ENCODE measurements at regions not wholly inside any gene's neighbourhood (a gene's known extent, or its start where the extent isn't known, plus 50 kb on each side); places are given as distances from the start of the nearest gene placed in this dataset.

DNA sequence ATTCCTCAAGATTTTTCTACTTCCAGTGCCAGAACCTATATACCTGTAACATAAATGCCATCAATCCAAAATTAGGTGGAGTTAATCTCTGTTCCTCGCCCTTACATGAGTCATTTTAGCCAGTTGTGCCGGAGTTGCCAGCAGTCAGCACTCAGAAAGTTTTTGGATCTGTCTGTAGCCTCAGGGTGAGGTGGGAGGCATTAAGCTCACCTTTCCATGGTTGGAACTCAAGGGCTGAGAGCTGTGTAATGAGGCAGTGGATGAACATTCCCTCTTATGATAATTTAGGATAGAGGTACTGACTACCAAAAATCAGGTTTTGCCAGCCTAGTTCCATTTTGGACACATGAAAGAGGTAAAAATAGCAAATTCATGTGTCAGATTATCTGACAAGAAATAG is 1553.1 kb upstream of the ADGRL3 start:
- Histone ChIP-seq H3K9ac (ENCODE audit: low read length) (no peak overlapping the region), H3K4me2 (ENCODE audit: low read length) (no peak overlapping the region), H2AFZ (ENCODE audit: low read length) (no peak overlapping the region), H3K9me3 (ENCODE audit: low read length) (peaks cover 5% of the 10 kb centered on the region; the same call in 1 of the 2 replicates), H3K79me2 (ENCODE audit: low read length) (no peaks in the 10 kb centered on the region), H3K36me3 (ENCODE audit: low read depth, low read length) (no peaks in the 10 kb centered on the region), H3F3A (ENCODE audit: low read length, unreplicated experiment) (no peaks in the 10 kb centered on the region), H3K4me1 (ENCODE audit: insufficient read depth, low read length) (no peaks in the 10 kb centered on the region), H3K9me2 (replicated peaks; ENCODE audit: low read length) (no peaks in the 10 kb centered on the region), H3K27ac (ENCODE audit: low read length) (no peak overlapping the region), H4K20me1 (ENCODE audit: low read length) (no peaks in the 10 kb centered on the region), H3K4me3 (ENCODE audit: low read length) (no peak overlapping the region), H3K27me3 (ENCODE audit: low read length) (no peaks in the 10 kb centered on the region)
- ChIA-PET POLR2A (ENCODE audit: unreplicated experiment) (no interaction called here), CTCF (no interaction called here)
- TF ChIP-seq, protein P1, sequence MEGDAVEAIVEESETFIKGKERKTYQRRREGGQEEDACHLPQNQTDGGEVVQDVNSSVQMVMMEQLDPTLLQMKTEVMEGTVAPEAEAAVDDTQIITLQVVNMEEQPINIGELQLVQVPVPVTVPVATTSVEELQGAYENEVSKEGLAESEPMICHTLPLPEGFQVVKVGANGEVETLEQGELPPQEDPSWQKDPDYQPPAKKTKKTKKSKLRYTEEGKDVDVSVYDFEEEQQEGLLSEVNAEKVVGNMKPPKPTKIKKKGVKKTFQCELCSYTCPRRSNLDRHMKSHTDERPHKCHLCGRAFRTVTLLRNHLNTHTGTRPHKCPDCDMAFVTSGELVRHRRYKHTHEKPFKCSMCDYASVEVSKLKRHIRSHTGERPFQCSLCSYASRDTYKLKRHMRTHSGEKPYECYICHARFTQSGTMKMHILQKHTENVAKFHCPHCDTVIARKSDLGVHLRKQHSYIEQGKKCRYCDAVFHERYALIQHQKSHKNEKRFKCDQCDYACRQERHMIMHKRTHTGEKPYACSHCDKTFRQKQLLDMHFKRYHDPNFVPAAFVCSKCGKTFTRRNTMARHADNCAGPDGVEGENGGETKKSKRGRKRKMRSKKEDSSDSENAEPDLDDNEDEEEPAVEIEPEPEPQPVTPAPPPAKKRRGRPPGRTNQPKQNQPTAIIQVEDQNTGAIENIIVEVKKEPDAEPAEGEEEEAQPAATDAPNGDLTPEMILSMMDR (conservative IDR thresholded peaks at IDR 0.05; ENCODE audit: low read depth, low read length), result no peak
- TF ChIP-seq EZH2 (IDR thresholded peaks at IDR 0.05; ENCODE audit: low read length, unreplicated experiment) (no peak), EZH2phosphoT487 (IDR thresholded peaks at IDR 0.05; ENCODE audit: borderline replicate concordance, low read length) (no peak)
- BruUV-seq (replicated peaks), result no TSS peak
- no peak for ATAC-seq
- DNase-seq, result peak; percentile 9
- intact Hi-C loops (cut with micrococcal nuclease), result no loop called here

DNA sequence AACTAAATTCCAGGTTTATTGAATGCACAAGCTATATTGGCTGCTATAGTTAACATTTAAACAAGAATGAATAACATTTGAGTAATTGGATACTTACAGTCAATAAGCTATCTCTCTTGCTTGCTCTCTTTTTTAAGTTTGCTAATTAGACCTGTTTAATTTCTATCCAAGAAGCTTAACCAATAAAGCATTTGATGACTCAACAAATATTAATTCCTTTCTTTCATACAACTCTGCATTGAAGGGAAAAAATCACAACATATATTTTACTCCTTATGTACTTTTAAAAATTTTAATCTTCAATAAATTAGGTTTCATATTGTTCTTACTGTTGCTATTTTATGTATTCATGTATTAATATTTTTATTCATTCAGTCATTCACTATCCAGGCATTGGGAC is 1552.6 kb upstream of the ADGRL3 start:
- Histone ChIP-seq H3K79me2 (ENCODE audit: low read length) (no peaks in the 10 kb centered on the region), H3K36me3 (ENCODE audit: low read depth, low read length) (no peaks in the 10 kb centered on the region), H3F3A (ENCODE audit: low read length, unreplicated experiment) (no peaks in the 10 kb centered on the region), H3K27me3 (ENCODE audit: low read length) (no peaks in the 10 kb centered on the region), H3K9ac (ENCODE audit: low read length) (no peak overlapping the region), H3K9me3 (ENCODE audit: low read length) (peaks cover 5% of the 10 kb centered on the region; the same call in 1 of the 2 replicates), H3K27ac (ENCODE audit: low read length) (no peak overlapping the region), H3K4me2 (ENCODE audit: low read length) (no peak overlapping the region), H3K4me1 (ENCODE audit: insufficient read depth, low read length) (no peaks in the 10 kb centered on the region), H3K9me2 (replicated peaks; ENCODE audit: low read length) (no peaks in the 10 kb centered on the region), H4K20me1 (ENCODE audit: low read length) (no peaks in the 10 kb centered on the region), H3K4me3 (ENCODE audit: low read length) (no peak overlapping the region), H2AFZ (ENCODE audit: low read length) (no peak overlapping the region)
- intact Hi-C loops (cut with micrococcal nuclease), result no loop called here
- no peak for ATAC-seq
- ChIA-PET CTCF (no interaction called here), POLR2A (ENCODE audit: unreplicated experiment) (no interaction called here)
- no peak for DNase-seq
- no peak for TF ChIP-seq EZH2 (IDR thresholded peaks at IDR 0.05; ENCODE audit: low read length, unreplicated experiment)
- TF ChIP-seq EZH2phosphoT487 (IDR thresholded peaks at IDR 0.05; ENCODE audit: borderline replicate concordance, low read length), result no peak
- TF ChIP-seq, protein P1 (conservative IDR thresholded peaks at IDR 0.05; ENCODE audit: low read depth, low read length), result no peak
- BruUV-seq (replicated peaks), result no TSS peak

DNA sequence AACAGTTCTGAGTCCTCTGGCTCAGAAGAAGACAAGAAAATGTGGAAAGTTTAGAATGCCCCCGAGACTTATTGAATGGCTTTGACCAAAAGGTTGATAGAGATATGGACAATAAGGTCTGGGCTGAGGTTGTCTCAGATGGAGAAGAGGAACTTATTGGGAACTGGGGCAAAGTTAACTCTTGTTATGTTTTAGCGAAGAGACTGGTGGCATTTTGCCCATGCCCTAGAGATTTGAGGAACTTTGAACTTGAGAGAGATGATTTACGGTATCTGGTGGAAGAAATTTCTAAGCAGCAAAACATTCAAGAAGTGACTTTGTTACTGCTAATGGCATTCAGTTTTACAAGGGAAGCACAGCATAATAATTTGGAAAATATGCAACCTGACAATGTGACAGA is 1549.3 kb upstream of the ADGRL3 start:
- H3K36me3 ChIP-seq (ENCODE audit: low read depth, low read length), result no peaks in the 10 kb centered on the region
- no peaks in the 10 kb centered on the region for H3F3A ChIP-seq (ENCODE audit: low read length, unreplicated experiment)
- TF ChIP-seq, protein P1 (conservative IDR thresholded peaks at IDR 0.05; ENCODE audit: low read depth, low read length), result no peak
- no peak for TF ChIP-seq EZH2 (IDR thresholded peaks at IDR 0.05; ENCODE audit: low read length, unreplicated experiment)
- TF ChIP-seq EZH2phosphoT487 (IDR thresholded peaks at IDR 0.05; ENCODE audit: borderline replicate concordance, low read length), result no peak
- peaks cover 5% of the 10 kb centered on the region; the same call in 1 of the 2 replicates for H3K9me3 ChIP-seq (ENCODE audit: low read length)
- ChIA-PET CTCF (no interaction called here), POLR2A (ENCODE audit: unreplicated experiment) (no interaction called here)
- no peaks in the 10 kb centered on the region for H3K27me3 ChIP-seq (ENCODE audit: low read length)
- DNase-seq, result no peak
- intact Hi-C loops (cut with micrococcal nuclease), result no loop called here
- no peak overlapping the region for H3K4me3 ChIP-seq (ENCODE audit: low read length)
- no peaks in the 10 kb centered on the region for H3K79me2 ChIP-seq (ENCODE audit: low read length)
- H3K27ac ChIP-seq (ENCODE audit: low read length), result no peak overlapping the region
- ATAC-seq, result no peak
- H4K20me1 ChIP-seq (ENCODE audit: low read length), result no peaks in the 10 kb centered on the region
- no peak overlapping the region for H3K9ac ChIP-seq (ENCODE audit: low read length)
- BruUV-seq (replicated peaks), result no TSS peak
- no peak overlapping the region for H3K4me2 ChIP-seq (ENCODE audit: low read length)
- no peak overlapping the region for H2AFZ ChIP-seq (ENCODE audit: low read length)
- H3K4me1 ChIP-seq (ENCODE audit: insufficient read depth, low read length), result peaks cover 2% of the 10 kb centered on the region; the same call in 1 of the 2 replicates
- H3K9me2 ChIP-seq (replicated peaks; ENCODE audit: low read length), result no peaks in the 10 kb centered on the region

Data from PC-3 (cell line).